H9 (cell line): ENCODE measurements at regions not wholly inside any gene's neighbourhood (a gene's known extent, or its start where the extent isn't known, plus 50 kb on each side); places are given as distances from the start of the nearest gene placed in this dataset.

Source experiments
- DNase-seq: peaks from one replicate; pipeline ENCODE4 v3.0.0-alpha.2; 2017
- H2AFZ ChIP-seq: one replicate; pipeline ENCODE4 v1.6.1; 2013; ENCODE audit warnings: mild to moderate bottlenecking, low read length, control low read depth, moderate library complexity
- H2AK5ac ChIP-seq: 2 replicates; pipeline ENCODE4 v1.6.1; 2013; ENCODE audit warnings: low read length, control low read depth, mixed read lengths; ENCODE audit not compliant: insufficient read length
- H2BK120ac ChIP-seq: one replicate; pipeline ENCODE4 v1.6.1; 2013; ENCODE audit warnings: low read depth, mild to moderate bottlenecking, low read length, control low read depth, inconsistent platforms; ENCODE audit not compliant: poor library complexity, severe bottlenecking
- H2BK12ac ChIP-seq: 2 replicates; pipeline ENCODE4 v1.6.1; 2013; ENCODE audit warnings: low read length, control low read depth, mixed read lengths, low read depth; ENCODE audit not compliant: insufficient read length
- H2BK15ac ChIP-seq: 2 replicates; pipeline ENCODE4 v1.6.1; 2013; ENCODE audit warnings: low read depth, low read length, control low read depth
- H2BK20ac ChIP-seq: one replicate; pipeline ENCODE4 v1.6.1; 2013; ENCODE audit warnings: low read depth, mild to moderate bottlenecking, low read length, control low read depth, inconsistent platforms; ENCODE audit not compliant: poor library complexity, severe bottlenecking
- H2BK5ac ChIP-seq: 2 replicates; pipeline ENCODE4 v1.6.1; 2013; ENCODE audit warnings: low read length, control low read depth, mixed read lengths; ENCODE audit not compliant: insufficient read length
- H3K14ac ChIP-seq: 2 replicates; pipeline ENCODE4 v1.6.1; 2013; ENCODE audit warnings: low read length, control low read depth; ENCODE audit not compliant: insufficient read depth
- H3K18ac ChIP-seq: 2 replicates; pipeline ENCODE4 v1.6.1; 2013; ENCODE audit warnings: low read depth, mild to moderate bottlenecking, mixed read lengths, low read length, control low read depth; ENCODE audit not compliant: insufficient read length
- H3K23ac ChIP-seq: 2 replicates; pipeline ENCODE4 v1.6.1; 2013; ENCODE audit warnings: low read length, control low read depth, mixed read lengths, low read depth; ENCODE audit not compliant: insufficient read length
- H3K23me2 ChIP-seq: 2 replicates; pipeline ENCODE4 v1.6.1; 2013; ENCODE audit warnings: low read depth, mild to moderate bottlenecking, mixed read lengths, low read length, control low read depth; ENCODE audit not compliant: insufficient read length, poor library complexity, severe bottlenecking
- H3K27ac ChIP-seq: 2 replicates; pipeline ENCODE4 v1.5.1; 2013; ENCODE audit warnings: low read length, control low read depth, mixed read lengths, low read depth; ENCODE audit not compliant: insufficient read length
- H3K27me3 ChIP-seq: 2 replicates; pipeline ENCODE4 v1.6.1; 2013; ENCODE audit warnings: low read length, control low read depth, inconsistent platforms; ENCODE audit not compliant: insufficient read depth
- H3K4ac ChIP-seq: 2 replicates; pipeline ENCODE4 v1.6.1; 2013; ENCODE audit warnings: low read depth, mild to moderate bottlenecking, control low read depth, inconsistent platforms, low read length, moderate library complexity
- H3K4me1 ChIP-seq: 2 replicates; pipeline ENCODE4 v1.6.1; 2013; ENCODE audit warnings: low read length, control low read depth, inconsistent platforms; ENCODE audit not compliant: insufficient read depth
- H3K4me2 ChIP-seq: 2 replicates; pipeline ENCODE4 v1.6.1; 2013; ENCODE audit warnings: low read length, control low read depth, mixed read lengths; ENCODE audit not compliant: insufficient read length, insufficient read depth
- H3K56ac ChIP-seq: 2 replicates; pipeline ENCODE4 v1.6.1; 2013; ENCODE audit warnings: low read depth, mild to moderate bottlenecking, mixed read lengths, low read length, control low read depth; ENCODE audit not compliant: insufficient read length
- H3K79me1 ChIP-seq: 2 replicates; pipeline ENCODE4 v1.6.1; 2013; ENCODE audit warnings: low read depth, mild to moderate bottlenecking, moderate library complexity, low read length, control low read depth, inconsistent platforms; ENCODE audit not compliant: insufficient read depth, poor library complexity, severe bottlenecking
- H3K79me2 ChIP-seq: 2 replicates; pipeline ENCODE4 v1.6.1; 2013; ENCODE audit warnings: low read length, control low read depth, inconsistent platforms; ENCODE audit not compliant: insufficient read depth
- H3K9ac ChIP-seq: 2 replicates; pipeline ENCODE4 v1.6.1; 2013; ENCODE audit warnings: low read length, control low read depth, mixed read lengths; ENCODE audit not compliant: insufficient read length; ENCODE audit errors: extremely low read depth
- H3K9me3 ChIP-seq: one replicate; pipeline ENCODE4 v1.6.1; 2013; ENCODE audit warnings: low read depth, low read length, inconsistent platforms; ENCODE audit not compliant: control insufficient read depth
- H3T11ph ChIP-seq: one replicate; pipeline ENCODE4 v1.6.1; 2013; ENCODE audit warnings: mild to moderate bottlenecking, low read length, control low read depth, inconsistent platforms
- H4K20me1 ChIP-seq: one replicate; pipeline ENCODE4 v1.6.1; 2013; ENCODE audit not compliant: control insufficient read depth, insufficient read length, insufficient read depth
- H4K5ac ChIP-seq: 2 replicates; pipeline ENCODE4 v1.6.1; 2013; ENCODE audit warnings: low read depth, mild to moderate bottlenecking, mixed read lengths, low read length, control low read depth; ENCODE audit not compliant: insufficient read length
- H4K8ac ChIP-seq: replicated peaks from 2 replicates; pipeline ENCODE4 v1.6.1; 2013; ENCODE audit warnings: low read length, control low read depth, mixed read lengths, low read depth; ENCODE audit not compliant: insufficient read length
- H4K91ac ChIP-seq: 2 replicates; pipeline ENCODE4 v1.6.1; 2013; ENCODE audit warnings: low read depth, mild to moderate bottlenecking, moderate library complexity, mixed read lengths, low read length, control low read depth; ENCODE audit not compliant: insufficient read length
- H3K27ac Mint-ChIP-seq, 3 experiments: 2 replicates in 2 of 3; 3 replicates in 1 of 3; pipeline ENCODE4 v1.8.0; 2020 to 2021; ENCODE audit warnings: mixed read lengths in 3 of 3, mild to moderate bottlenecking in 1 of 3, moderate library complexity in 1 of 3
- H3K27me3 Mint-ChIP-seq: 2 replicates; pipeline ENCODE4 v1.8.0; 2021; ENCODE audit warnings: low read depth, mild to moderate bottlenecking, moderate library complexity, mixed read lengths
- H3K36me3 Mint-ChIP-seq, 3 experiments: 2 replicates in 2 of 3; 3 replicates in 1 of 3; pipeline ENCODE4 v1.8.0; 2020 to 2021; ENCODE audit warnings: low read depth in 3 of 3, mixed read lengths in 3 of 3; ENCODE audit not compliant: insufficient read depth in 1 of 3
- H3K4me1 Mint-ChIP-seq, 2 experiments: 2 replicates each; pipeline ENCODE4 v1.8.0; 2020; ENCODE audit warnings: mixed read lengths in 2 of 2
- H3K4me3 Mint-ChIP-seq, 2 experiments: 2 replicates in 1 of 2; 3 replicates in 1 of 2; pipeline ENCODE4 v1.8.0; 2020 to 2021; ENCODE audit warnings: mild to moderate bottlenecking in 2 of 2, mixed read lengths in 2 of 2, moderate library complexity in 1 of 2
- H3K9me3 Mint-ChIP-seq, 2 experiments: 2 replicates in 1 of 2; 3 replicates in 1 of 2; pipeline ENCODE4 v1.8.0; 2020; ENCODE audit warnings: mild to moderate bottlenecking in 2 of 2, mixed read lengths in 2 of 2, moderate library complexity in 1 of 2
- WGBS: extraction: QIAGEN DNeasy Blood & Tissue Kit; methylation state at CpG from one replicate; pipeline ENCODE4 v1.1.7; 2013; ENCODE audit warnings: missing lambda C conversion rate, low lambda C conversion rate, mixed read lengths; ENCODE audit not compliant: insufficient read length; ENCODE audit errors: extremely low coverage; 5-methylcytosine and 5-hydroxymethylcytosine counted together
- TF ChIP-seq, protein P1 (sequence below): fragments of 200-600 bp; sonication (generic); conservative IDR thresholded peaks from 3 replicates; pipeline ENCODE4 v1.8.0; 2021; ENCODE audit warnings: antibody characterized with exemption, mild to moderate bottlenecking

DNA sequence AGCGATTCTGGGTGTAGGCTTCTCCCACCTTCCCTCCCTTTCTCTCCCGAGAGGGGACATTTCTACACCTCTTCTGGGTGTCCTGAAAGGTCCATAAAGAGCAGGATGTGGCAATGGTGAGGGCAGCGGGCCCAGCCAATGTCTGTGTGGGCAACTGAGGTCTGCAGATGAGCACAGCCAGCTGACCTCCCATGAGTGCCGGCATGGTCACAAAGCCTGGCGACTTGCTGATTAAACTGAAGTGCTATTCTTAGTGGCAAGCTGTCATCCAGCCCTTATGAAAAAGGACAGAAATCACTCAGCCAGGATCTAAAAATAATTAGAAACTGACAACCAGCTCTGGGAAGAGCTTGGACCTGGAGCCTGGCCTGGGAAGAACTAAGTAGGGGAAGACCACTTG is 124.3 kb upstream of the RGMA start:
- Histone ChIP-seq H2BK20ac (no peak overlapping the region), H3K4me1 (no peaks in the 10 kb centered on the region), H3K4me2 (no peak overlapping the region), H4K8ac (no peak overlapping the region), H4K91ac (no peak overlapping the region), H4K20me1 (no peaks in the 10 kb centered on the region), H2BK120ac (no peak overlapping the region), H3K9ac (no peak overlapping the region), H3K18ac (no peak overlapping the region), H3K23me2 (no peaks in the 10 kb centered on the region), H2BK15ac (no peak overlapping the region), H3K27me3 (no peaks in the 10 kb centered on the region), H3K14ac (no peak overlapping the region), H3K4ac (no peak overlapping the region), H3T11ph (no peak overlapping the region), H2BK5ac (no peak overlapping the region), H4K5ac (no peak overlapping the region), H3K56ac (no peak overlapping the region), H3K79me2 (no peaks in the 10 kb centered on the region), H2AK5ac (no peak overlapping the region), H3K9me3 (no peaks in the 10 kb centered on the region), H3K27ac (no peak overlapping the region), H2AFZ (no peak overlapping the region), H3K79me1 (no peaks in the 10 kb centered on the region), H2BK12ac (no peak overlapping the region), H3K23ac (no peak overlapping the region)
- Mint-ChIP-seq H3K27me3 (peaks cover 5% of the 10 kb centered on the region), H3K9me3 (peaks cover 0 to 3% of the 10 kb centered on the region in 2 experiments; a peak in 1 of 5 replicates), H3K4me3 (no peak overlapping the region), H3K36me3 (no peaks in the 10 kb centered on the region; a peak in 3 of 7 replicates), H3K27ac (no peak overlapping the region), H3K4me1 (peaks cover 8 to 9% of the 10 kb centered on the region in 2 experiments)
- no CpG with 5 or more reads among the region's 5 CpGs for WGBS
- TF ChIP-seq, protein P1, sequence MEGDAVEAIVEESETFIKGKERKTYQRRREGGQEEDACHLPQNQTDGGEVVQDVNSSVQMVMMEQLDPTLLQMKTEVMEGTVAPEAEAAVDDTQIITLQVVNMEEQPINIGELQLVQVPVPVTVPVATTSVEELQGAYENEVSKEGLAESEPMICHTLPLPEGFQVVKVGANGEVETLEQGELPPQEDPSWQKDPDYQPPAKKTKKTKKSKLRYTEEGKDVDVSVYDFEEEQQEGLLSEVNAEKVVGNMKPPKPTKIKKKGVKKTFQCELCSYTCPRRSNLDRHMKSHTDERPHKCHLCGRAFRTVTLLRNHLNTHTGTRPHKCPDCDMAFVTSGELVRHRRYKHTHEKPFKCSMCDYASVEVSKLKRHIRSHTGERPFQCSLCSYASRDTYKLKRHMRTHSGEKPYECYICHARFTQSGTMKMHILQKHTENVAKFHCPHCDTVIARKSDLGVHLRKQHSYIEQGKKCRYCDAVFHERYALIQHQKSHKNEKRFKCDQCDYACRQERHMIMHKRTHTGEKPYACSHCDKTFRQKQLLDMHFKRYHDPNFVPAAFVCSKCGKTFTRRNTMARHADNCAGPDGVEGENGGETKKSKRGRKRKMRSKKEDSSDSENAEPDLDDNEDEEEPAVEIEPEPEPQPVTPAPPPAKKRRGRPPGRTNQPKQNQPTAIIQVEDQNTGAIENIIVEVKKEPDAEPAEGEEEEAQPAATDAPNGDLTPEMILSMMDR, result no peak
- no peak for DNase-seq
